ENCODE measurements at regions not wholly inside any gene's neighbourhood (a gene's known extent, or its start where the extent isn't known, plus 50 kb on each side); places are given as distances from the start of the nearest gene placed in this dataset.

- H3K56ac ChIP-seq (replicated peaks; ENCODE audit: insufficient read length, low read depth, low read length): no peak overlapping the region
- no peaks in the 10 kb centered on the region for H3K27me3 ChIP-seq (replicated peaks in 1 of 4; ENCODE audit: control insufficient read depth in 3 of 4, extremely low read depth in 1 of 4, insufficient read depth in 3 of 4, low read length in 3 of 4)
- H2AK5ac ChIP-seq (ENCODE audit: low read depth, low read length): no peak overlapping the region
- H2BK12ac ChIP-seq (ENCODE audit: low read depth, low read length): no peak overlapping the region
- H3K14ac ChIP-seq (ENCODE audit: insufficient read length): no peak overlapping the region
- H3K4me1 ChIP-seq (replicated peaks in 1 of 4; ENCODE audit: control insufficient read depth in 3 of 4, insufficient read depth in 4 of 4, low read length in 3 of 4): 0 out of 7 replicates have a peak, but pooled peaks cover 0 to 2% (median 0%) of the 10 kb centered on the region in 4 experiments
- H4K20me1 ChIP-seq (replicated peaks in 1 of 2; ENCODE audit: control insufficient read depth in 1 of 2, insufficient read depth in 2 of 2, low read length in 2 of 2): no peaks in the 10 kb centered on the region
- FAIRE-seq: no peak
- H3K79me1 ChIP-seq (ENCODE audit: low read depth, low read length): no peaks in the 10 kb centered on the region
- H3K18ac ChIP-seq (ENCODE audit: extremely low read depth, low read length): no peak overlapping the region
- H4K5ac ChIP-seq (ENCODE audit: insufficient read length, low read depth, low read length): no peak overlapping the region
- no peak overlapping the region for H2BK120ac ChIP-seq (replicated peaks; ENCODE audit: low read depth, low read length)
- no peak overlapping the region for H3K27ac ChIP-seq (ENCODE audit: low read depth, low read length)
- H2BK5ac ChIP-seq (ENCODE audit: low read depth, low read length): no peak overlapping the region
- H2BK20ac ChIP-seq (ENCODE audit: low read length): no peak overlapping the region
- H2BK15ac ChIP-seq (ENCODE audit: low read length): no peak overlapping the region
- H4K8ac ChIP-seq (ENCODE audit: extremely low read depth, insufficient read depth, low read length): no peak overlapping the region
- POLR2A ChIA-PET (ENCODE audit: partially characterized antibody): no interaction called here
- no peak overlapping the region for H2AFZ ChIP-seq (ENCODE audit: low read length)
- H3K4ac ChIP-seq (replicated peaks; ENCODE audit: insufficient read length, low read depth, low read length): no peak overlapping the region
- no peak overlapping the region for H3K23ac ChIP-seq (ENCODE audit: insufficient read length)
- H3K23me2 ChIP-seq (ENCODE audit: low read depth, low read length): no peaks in the 10 kb centered on the region
- no peak overlapping the region for H3K9ac ChIP-seq (replicated peaks in 1 of 4; ENCODE audit: extremely low read depth in 1 of 4, low read depth in 3 of 4, low read length in 3 of 4)
- WGBS, 2 experiments (ENCODE audit: extremely low coverage in 1 of 2, insufficient coverage in 1 of 2, insufficient read length in 1 of 2, insufficient replicate concordance in 2 of 2, low coverage in 1 of 2, low lambda C conversion rate in 2 of 2, missing lambda C conversion rate in 1 of 2): 90% methylated on average over 1 of the region's 1 CpG; no CpG with 5 or more reads in 1 of the 2 experiments
- H4K91ac ChIP-seq (replicated peaks; ENCODE audit: insufficient read length, low read length): no peak overlapping the region
- no peaks in the 10 kb centered on the region for H3K36me3 ChIP-seq (ENCODE audit: control insufficient read depth in 2 of 4, insufficient read depth in 4 of 4, low read length in 3 of 4)
- no peak for DNase-seq (ENCODE audit: low read depth in 1 of 2, low spot score in 2 of 2)
- H3K4me2 ChIP-seq (ENCODE audit: insufficient read depth in 1 of 2, low read depth in 2 of 2, low read length in 2 of 2): no peak overlapping the region
- no peaks in the 10 kb centered on the region for H3K79me2 ChIP-seq (ENCODE audit: control insufficient read depth in 1 of 2, insufficient read depth in 2 of 2, low read length in 2 of 2)
- no peaks in the 10 kb centered on the region for H3K9me3 ChIP-seq (ENCODE audit: insufficient read depth in 2 of 2, low read depth in 1 of 2, low read length in 1 of 2)
- CTCF ChIA-PET (ENCODE audit: partially characterized antibody): interaction anchor here (0.6 kb wide), 1 partner anchor 107 kb away, joined by 3 read pairs; no protein-coding TSS in a partner anchor
- no peak overlapping the region for H3K4me3 ChIP-seq (ENCODE audit: extremely low read depth in 1 of 4, insufficient read depth in 2 of 4, low read depth in 3 of 4, low read length in 4 of 4)
- TF ChIP-seq FOSL1 (IDR thresholded peaks at IDR 0.05; ENCODE audit: insufficient read depth, low read depth, low read length) (no peak), CREB1 (IDR thresholded peaks at IDR 0.05) (no peak), JUN (IDR thresholded peaks at IDR 0.05; ENCODE audit: low read depth, low read length) (no peak), RNF2 (IDR thresholded peaks at IDR 0.05; ENCODE audit: borderline replicate concordance, low read depth, low read length, missing control alignments, poor library complexity, severe bottlenecking) (no peak), EGR1 (IDR thresholded peaks at IDR 0.05; ENCODE audit: borderline replicate concordance, low read depth, low read length) (no peak), SP1 (IDR thresholded peaks at IDR 0.05; ENCODE audit: low read depth, low read length) (no peak), TAF1 (IDR thresholded peaks at IDR 0.05; ENCODE audit: low read depth, low read length) (no peak), ATF3 (IDR thresholded peaks at IDR 0.05; ENCODE audit: insufficient read depth, low read depth, low read length) (no peak), EP300 (IDR thresholded peaks at IDR 0.05; ENCODE audit: borderline replicate concordance in 1 of 2, low read depth in 2 of 2, low read length in 2 of 2) (no peak), KDM4A (IDR thresholded peaks at IDR 0.05; ENCODE audit: low read depth, low read length, severe bottlenecking) (no peak), ASH2L (IDR thresholded peaks at IDR 0.05; ENCODE audit: low read length) (no peak), SIRT6 (IDR thresholded peaks at IDR 0.05; ENCODE audit: low read length) (no peak), SP4 (IDR thresholded peaks at IDR 0.05; ENCODE audit: low read length) (no peak), EZH2 (IDR thresholded peaks at IDR 0.05; ENCODE audit: low read depth, low read length, severe bottlenecking) (no peak)
These were observed 97.0 kb downstream of the RBMX2 start for GRCh38 chrX:130498653-130499274.
